Activated gamma-delta T cell treated with Interleukin-2 at 50 U/mL for 16 hours (primary cell): ENCODE measurements at regions not wholly inside any gene's neighbourhood (a gene's known extent, or its start where the extent isn't known, plus 50 kb on each side); places are given as distances from the start of the nearest gene placed in this dataset.

Experiments used
- DNase-seq: peaks from one replicate; pipeline ENCODE4 v3.0.0-alpha.2; 2020

DNA sequence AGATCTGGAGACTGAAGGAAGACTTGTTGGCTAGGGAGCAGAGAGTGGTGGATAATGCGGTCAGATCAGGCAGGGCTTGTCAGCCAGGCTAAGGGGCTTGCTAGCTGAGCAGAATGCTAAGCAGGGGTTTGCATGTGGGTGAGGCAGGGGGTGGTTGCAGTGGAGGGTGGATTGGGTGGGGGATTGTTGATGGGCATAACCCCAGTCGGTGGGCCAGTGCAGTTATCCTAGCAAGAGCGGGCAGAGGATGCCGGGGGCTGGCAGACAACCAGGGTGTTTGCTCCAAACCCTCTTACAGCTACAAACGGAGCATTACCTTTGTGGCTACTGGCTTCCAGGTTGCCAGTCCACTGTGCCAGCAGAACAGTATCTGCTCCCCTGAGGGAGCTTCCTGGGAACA lies 131.5 kb upstream of the LGALSL start:
- no peak for DNase-seq

GRCh38 chr2:64323197-64323596 lies 130.8 kb upstream of the LGALSL start:
- DNase-seq = no peak

- DNase-seq = no peak
Observed at GRCh38 chr2:64324746-64325410, 129.1 kb upstream of the LGALSL start.

GRCh38 chr2:64325477-64325851 lies 128.5 kb upstream of the LGALSL start:
- no peak for DNase-seq

- DNase-seq = peak; percentile 44
Observed at GRCh38 chr2:64325852-64326577, 127.9 kb upstream of the LGALSL start.

- no peak for DNase-seq
Observed at GRCh38 chr2:64326578-64327050, 127.3 kb upstream of the LGALSL start.

DNA sequence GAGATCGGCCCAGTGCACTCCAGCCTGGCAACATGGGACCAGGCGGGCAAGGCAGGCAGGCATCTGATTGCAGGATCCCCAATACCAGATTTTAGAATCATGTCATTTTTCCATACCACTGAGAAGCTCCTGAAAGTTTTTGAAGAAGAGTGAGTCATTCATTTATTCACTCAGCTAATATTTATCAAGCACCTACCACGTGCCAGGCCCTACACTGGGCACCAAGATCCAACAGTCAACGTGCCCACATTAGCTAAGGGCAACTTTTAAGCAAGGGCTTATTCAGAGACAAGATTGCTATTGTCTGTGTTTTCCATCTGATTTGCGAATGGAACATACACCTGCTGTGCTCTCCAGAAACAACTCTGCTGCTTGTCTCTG lies 126.8 kb upstream of the LGALSL start:
- DNase-seq = no peak

DNA sequence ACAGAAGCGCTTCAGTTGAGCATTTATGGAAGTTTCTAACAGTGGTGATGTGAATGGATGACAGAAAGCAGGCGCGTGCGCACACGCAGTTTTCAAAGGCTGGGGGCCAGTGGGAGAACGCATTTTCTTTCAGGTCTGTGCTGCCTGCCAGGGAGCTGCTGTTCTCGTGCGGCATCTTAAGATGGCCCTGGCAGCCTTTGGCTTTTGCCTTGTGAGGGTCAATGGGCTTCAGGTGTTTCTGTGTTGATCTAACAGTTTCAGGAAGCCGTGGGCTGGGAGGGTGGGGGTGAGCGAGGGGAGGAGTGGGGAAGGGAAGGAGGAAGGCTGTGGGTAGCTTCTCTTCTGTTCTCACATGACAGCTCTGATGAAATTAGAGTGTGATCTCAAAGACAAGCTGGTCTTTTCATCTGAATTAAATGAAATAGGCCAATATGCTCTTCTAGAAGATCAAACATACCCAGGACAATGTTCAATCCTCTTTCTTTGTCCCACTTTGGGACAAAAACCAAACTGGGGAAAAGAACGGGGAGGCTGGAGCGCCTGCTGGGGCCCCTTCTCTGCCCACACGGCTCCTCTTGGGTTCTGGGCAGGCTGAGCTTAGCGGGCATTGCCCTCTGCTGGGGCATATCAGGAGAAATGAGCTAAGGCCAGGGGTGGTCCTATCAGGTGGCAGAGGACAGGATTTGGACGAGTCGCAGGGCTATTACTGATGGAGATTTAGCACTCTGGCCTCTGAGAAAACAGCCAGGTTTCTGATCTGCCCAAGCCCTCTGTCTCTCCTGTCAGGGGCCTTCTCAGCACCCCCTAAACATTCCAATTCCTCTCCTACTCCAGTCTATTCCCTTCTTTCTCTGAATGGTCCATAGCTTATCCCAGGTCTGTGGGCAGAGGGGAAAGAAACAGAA lies 126.2 kb upstream of the LGALSL start:
- peak; percentile 44 for DNase-seq

DNA sequence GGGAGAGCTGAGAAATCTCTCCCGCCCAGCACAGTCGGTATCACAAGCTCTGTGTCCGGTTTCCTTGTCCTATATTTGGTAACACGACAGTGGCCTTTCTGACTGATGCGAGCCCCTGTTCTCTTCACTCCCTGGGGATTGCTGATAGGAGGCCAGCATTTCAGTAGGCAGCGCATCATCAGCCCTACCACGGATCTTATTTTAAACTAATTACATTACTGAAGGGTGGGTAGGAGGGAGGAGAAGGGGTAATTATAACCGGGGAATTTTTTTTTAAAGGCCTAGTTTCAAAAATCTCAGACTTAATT lies 125.6 kb upstream of the LGALSL start:
- no peak for DNase-seq

DNA sequence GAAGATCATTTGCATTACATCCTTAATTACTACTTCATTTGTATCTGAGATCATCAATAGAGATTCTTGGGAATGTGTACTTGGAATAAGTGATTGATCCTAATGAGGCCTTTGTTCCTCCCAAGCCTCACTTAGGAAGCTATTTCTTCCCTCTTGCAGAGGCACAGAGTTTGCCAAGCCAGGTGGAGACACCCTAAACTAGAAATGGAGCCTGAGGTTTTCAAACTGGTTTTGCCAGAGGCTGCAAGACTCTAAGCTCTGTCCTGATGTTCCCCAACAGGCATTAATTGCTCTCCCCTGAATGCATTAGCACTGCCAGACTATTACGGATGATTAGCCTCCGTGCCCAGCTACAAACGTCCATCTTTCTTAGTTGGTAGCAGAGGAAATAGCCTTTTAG lies 125.2 kb upstream of the LGALSL start:
- no peak for DNase-seq

GRCh38 chr2:64329848-64330247 lies 124.1 kb upstream of the LGALSL start:
- no peak for DNase-seq

- peak; percentile 80 for DNase-seq
Observed at GRCh38 chr2:64330281-64331113, 123.5 kb upstream of the LGALSL start.

GRCh38 chr2:64331114-64331645 lies 122.8 kb upstream of the LGALSL start:
- no peak for DNase-seq

DNA sequence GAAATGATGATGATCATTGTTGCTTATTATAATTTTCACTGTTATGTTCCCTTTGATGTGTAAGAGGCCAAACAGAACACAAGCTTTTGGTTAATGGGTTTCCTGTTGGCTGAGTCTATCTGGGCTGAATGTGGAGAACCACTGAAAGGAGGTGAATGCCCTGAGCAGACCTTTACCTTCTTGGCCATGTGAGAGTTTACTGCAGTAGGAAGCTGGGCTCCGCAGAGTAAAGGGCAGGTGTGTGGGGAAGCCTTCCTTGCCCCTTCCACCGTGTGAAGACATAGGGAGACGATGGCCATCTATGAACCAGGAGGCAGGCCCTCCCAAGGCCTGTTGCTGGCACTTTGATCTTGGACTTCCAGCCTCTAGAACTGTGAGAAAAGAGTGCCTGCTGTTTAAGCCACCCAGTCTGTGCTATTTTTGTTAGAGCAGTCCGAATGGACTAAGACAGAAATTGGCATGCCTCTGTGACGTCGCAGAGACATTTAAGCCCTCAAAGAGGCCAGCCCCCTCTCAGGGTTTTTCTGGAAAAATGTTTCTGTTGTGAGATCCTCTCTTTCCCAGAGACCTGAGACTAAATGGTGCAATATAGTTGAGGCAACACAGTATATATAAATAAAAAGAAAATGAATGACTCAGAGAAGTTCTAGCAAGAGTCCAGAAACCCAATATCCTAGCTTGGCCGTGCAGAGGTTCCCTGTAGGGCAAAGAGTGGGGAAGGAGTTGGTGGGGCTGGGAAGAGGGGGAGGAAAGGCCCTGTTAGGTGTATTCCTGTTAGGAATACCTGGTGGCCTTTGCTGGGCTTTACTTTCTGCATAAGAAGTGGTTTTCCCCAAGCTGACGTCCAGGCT lies 121.9 kb upstream of the LGALSL start:
- DNase-seq = no peak

GRCh38 chr2:64336171-64336570 lies 117.8 kb upstream of the LGALSL start:
- DNase-seq = no peak

- no peak for DNase-seq
Observed at GRCh38 chr2:64337314-64337713, 116.6 kb upstream of the LGALSL start.

DNA sequence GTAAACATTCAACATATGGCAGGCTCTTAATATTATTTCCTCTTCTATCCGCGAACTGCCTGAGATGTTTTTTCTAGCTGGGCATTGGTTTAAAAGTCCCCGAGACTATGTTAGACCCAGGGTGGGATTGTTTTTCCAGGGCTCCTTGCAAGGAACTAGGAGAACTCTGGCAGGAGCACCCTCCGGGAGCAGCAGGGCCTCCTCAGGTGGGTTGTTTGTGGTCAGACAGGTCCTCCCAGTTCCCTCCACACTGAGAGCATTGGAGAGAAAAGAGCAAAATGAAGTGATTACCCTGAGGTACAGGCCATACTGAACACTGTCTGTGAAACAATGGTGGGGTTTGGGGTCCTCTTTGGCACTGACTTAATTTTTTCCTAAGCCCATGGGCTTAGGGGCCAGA lies 115.9 kb upstream of the LGALSL start:
- no peak for DNase-seq

DNA sequence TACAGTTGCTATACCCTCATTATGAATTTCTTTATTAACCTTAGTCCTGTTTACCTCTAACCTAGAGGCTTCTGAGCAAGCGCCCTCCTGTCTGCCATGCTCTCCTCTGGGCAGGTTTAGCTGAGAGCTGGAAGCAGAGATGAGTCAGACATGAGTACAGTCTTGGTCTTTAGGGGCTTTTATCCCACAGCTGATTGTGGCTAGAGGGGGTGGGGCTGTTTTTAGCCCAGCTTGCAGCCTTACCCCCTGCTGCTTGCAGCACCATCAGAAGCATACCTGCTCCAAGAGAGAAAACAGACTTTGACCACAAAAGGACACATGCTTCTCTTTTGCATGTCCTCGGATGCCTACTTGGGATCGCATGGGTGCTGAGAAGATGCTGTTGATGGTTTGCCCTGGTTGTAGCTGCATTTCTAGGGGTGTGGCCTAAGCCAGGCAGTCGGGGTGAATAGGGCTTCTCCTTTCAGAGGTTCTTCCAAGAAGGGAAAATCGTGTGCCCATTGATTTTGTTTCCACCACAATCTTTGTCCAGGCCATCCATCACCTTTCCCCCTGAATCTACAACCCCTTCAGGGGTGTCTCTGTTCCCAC lies 115.0 kb upstream of the LGALSL start:
- DNase-seq = peak; percentile 65

DNA sequence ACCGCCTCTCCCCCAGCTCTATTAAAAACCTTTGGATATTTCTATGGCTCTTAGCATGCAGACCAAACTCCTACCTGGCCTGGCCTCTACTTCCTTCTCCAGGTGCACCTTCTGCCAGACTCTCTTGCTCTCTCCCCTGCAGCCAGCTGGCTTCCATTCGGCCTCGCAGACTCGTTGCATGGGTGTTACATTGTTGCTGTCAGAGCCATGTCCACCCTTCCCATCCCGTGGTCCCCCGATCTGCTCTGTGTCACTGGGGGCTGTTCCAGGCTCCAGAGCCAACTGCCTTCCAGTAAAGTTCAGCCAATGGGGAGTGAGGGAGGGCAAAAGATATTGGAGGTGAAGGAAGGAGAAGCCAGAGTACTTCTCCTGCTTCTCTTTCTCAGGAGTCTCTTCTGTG lies 112.5 kb upstream of the LGALSL start:
- no peak for DNase-seq

- no peak for DNase-seq
Observed at GRCh38 chr2:64342195-64343099, 111.5 kb upstream of the LGALSL start.
